ENCODE measurements at regions not wholly inside any gene's neighbourhood (a gene's known extent, or its start where the extent isn't known, plus 50 kb on each side); places are given as distances from the start of the nearest gene placed in this dataset.

- DNase-seq, result no peak
These were observed 94.0 kb upstream of the GLS start for GRCh38 chr2:190786404-190787166.

GRCh38 chr2:190787743-190788235 lies 92.8 kb upstream of the GLS start:
- no peak for DNase-seq

GRCh38 chr2:190789074-190790004 lies 91.3 kb upstream of the GLS start:
- DNase-seq, result no peak

- DNase-seq, result no peak
These were observed 89.2 kb upstream of the GLS start for GRCh38 chr2:190791347-190791975.

GRCh38 chr2:190791976-190792575 lies 88.5 kb upstream of the GLS start:
- no peak for DNase-seq

GRCh38 chr2:190792956-190793888 lies 87.4 kb upstream of the GLS start:
- no peak for DNase-seq

- no peak for DNase-seq
These were observed 86.2 kb upstream of the GLS start for GRCh38 chr2:190794377-190794776.

- DNase-seq, result no peak
These were observed 85.8 kb upstream of the GLS start for GRCh38 chr2:190794790-190795189.

GRCh38 chr2:190795686-190796085 lies 84.9 kb upstream of the GLS start:
- DNase-seq, result no peak

- DNase-seq, result no peak
These were observed 80.6 kb upstream of the GLS start for GRCh38 chr2:190799999-190800398.

GRCh38 chr2:190800528-190800927 lies 80.1 kb upstream of the GLS start:
- no peak for DNase-seq

GRCh38 chr2:190802129-190802528 lies 78.5 kb upstream of the GLS start:
- no peak for DNase-seq

- DNase-seq, result no peak
These were observed 77.9 kb upstream of the GLS start for GRCh38 chr2:190802626-190803209.

- no peak for DNase-seq
These were observed 76.3 kb upstream of the GLS start for GRCh38 chr2:190804182-190804795.

GRCh38 chr2:190805126-190805525 lies 75.5 kb upstream of the GLS start:
- DNase-seq, result no peak

- DNase-seq, result no peak
These were observed 74.8 kb upstream of the GLS start for GRCh38 chr2:190805843-190806242.

- DNase-seq, result no peak
These were observed 72.7 kb upstream of the GLS start for GRCh38 chr2:190807886-190808285.

GRCh38 chr2:190809139-190809764 lies 71.4 kb upstream of the GLS start:
- no peak for DNase-seq

GRCh38 chr2:190809876-190810525 lies 70.6 kb upstream of the GLS start:
- DNase-seq, result no peak
